ENCODE measurements at regions not wholly inside any gene's neighbourhood (a gene's known extent, or its start where the extent isn't known, plus 50 kb on each side); places are given as distances from the start of the nearest gene placed in this dataset.
"Not testable (repeated sequence)": the region's sequence is repeated elsewhere in the genome, so short reads cannot be mapped to it uniquely, and the experiment has no call there.

GRCh38 chr13:58714016-58714415 is 1082.5 kb downstream of the PCDH17 start:
- not testable (repeated sequence) for TF ChIP-seq EP300, CTCF, POLR2A, POLR2AphosphoS5 (IDR thresholded peaks at IDR 0.05)

Measured in upper lobe of left lung (tissue), 4 donors.